Natural killer cell treated with Interleukin-12 subunit alpha and Interleukin-12 subunit beta and Interleukin-15 and Interleukin-18, amount 100 ng/mL, for 72 hours (primary cell): ENCODE measurements at regions not wholly inside any gene's neighbourhood (a gene's known extent, or its start where the extent isn't known, plus 50 kb on each side); places are given as distances from the start of the nearest gene placed in this dataset.

ENCODE experiments used
- ATAC-seq, 2 donors: fragments of 150-1000 bp; cut with Tn5 transposase in 1 of 2; sonication (Bioruptor Pico), chemical (Tn5 transposase) in 1 of 2; 2 replicates each; pipeline ENCODE4 v1.10.0; 2021
- DNase-seq: peaks from one replicate; pipeline ENCODE4 v3.0.0; 2022; ENCODE audit warnings: low spot score
- H3K27ac Mint-ChIP-seq, 2 donors: 1 replicate in 1 of 2; 2 replicates in 1 of 2; pipeline ENCODE4 v1.8.0; 2022; ENCODE audit warnings: mixed read lengths in 2 of 2, mild to moderate bottlenecking in 1 of 2, moderate library complexity in 1 of 2
- H3K27me3 Mint-ChIP-seq, 2 donors: 1 replicate in 1 of 2; 2 replicates in 1 of 2; pipeline ENCODE4 v1.8.0; 2022; ENCODE audit warnings: mixed read lengths in 2 of 2
- H3K36me3 Mint-ChIP-seq: one replicate; pipeline ENCODE4 v1.8.0; 2022; ENCODE audit warnings: mixed read lengths
- H3K4me1 Mint-ChIP-seq, 2 donors: 1 replicate in 1 of 2; 2 replicates in 1 of 2; pipeline ENCODE4 v1.8.0; 2022; ENCODE audit warnings: low read depth in 2 of 2, mixed read lengths in 2 of 2, mild to moderate bottlenecking in 1 of 2
- H3K4me3 Mint-ChIP-seq: one replicate; pipeline ENCODE4 v1.8.0; 2022; ENCODE audit warnings: mixed read lengths
- H3K9me3 Mint-ChIP-seq: 2 replicates; pipeline ENCODE4 v1.8.0; 2022; ENCODE audit warnings: mixed read lengths

GRCh38 chr10:84659497-84660439 is 331.4 kb downstream of the CCSER2 start:
- H3K4me3 Mint-ChIP-seq: no peak overlapping the region

GRCh38 chr10:84660450-84661159 is 332.2 kb downstream of the CCSER2 start:
- Mint-ChIP-seq H3K27me3 (peaks cover 0 to 2% of the 10 kb centered on the region in 2 donors), H3K4me1 (no peaks in the 10 kb centered on the region), H3K27ac (no peak overlapping the region), H3K9me3 (no peaks in the 10 kb centered on the region), H3K4me3 (no peak overlapping the region), H3K36me3 (no peaks in the 10 kb centered on the region)
- no peak for DNase-seq
- no peak for ATAC-seq

More at GRCh38 chr10:84659497-84660439, 331.4 kb downstream of the CCSER2 start:
- Mint-ChIP-seq H3K36me3 (no peaks in the 10 kb centered on the region), H3K4me1 (no peaks in the 10 kb centered on the region), H3K27ac (no peak overlapping the region), H3K9me3 (no peaks in the 10 kb centered on the region), H3K27me3 (peaks cover 0 to 2% of the 10 kb centered on the region in 2 donors)
- DNase-seq (no peak), ATAC-seq (no peak)

GRCh38 chr10:84665211-84665610 is 336.8 kb downstream of the CCSER2 start:
- Mint-ChIP-seq H3K36me3 (no peaks in the 10 kb centered on the region), H3K27me3 (no peaks in the 10 kb centered on the region), H3K27ac (no peak overlapping the region), H3K4me1 (no peaks in the 10 kb centered on the region), H3K9me3 (no peaks in the 10 kb centered on the region), H3K4me3 (no peak overlapping the region)
- no peak for ATAC-seq
- DNase-seq: no peak

- H3K27ac Mint-ChIP-seq: no peak overlapping the region
- H3K4me3 Mint-ChIP-seq: no peak overlapping the region
- H3K27me3 Mint-ChIP-seq: no peaks in the 10 kb centered on the region
- H3K36me3 Mint-ChIP-seq: no peaks in the 10 kb centered on the region
- DNase-seq (no peak), ATAC-seq (no peak)
- H3K4me1 Mint-ChIP-seq: no peaks in the 10 kb centered on the region
- no peaks in the 10 kb centered on the region for H3K9me3 Mint-ChIP-seq
Measured at GRCh38 chr10:84665883-84666463, 337.6 kb downstream of the CCSER2 start.

- no peaks in the 10 kb centered on the region for H3K36me3 Mint-ChIP-seq
- DNase-seq (no peak), ATAC-seq (no peak)
- no peaks in the 10 kb centered on the region for H3K27me3 Mint-ChIP-seq
- H3K4me3 Mint-ChIP-seq: no peak overlapping the region
- H3K4me1 Mint-ChIP-seq: no peaks in the 10 kb centered on the region
- H3K27ac Mint-ChIP-seq: no peak overlapping the region
- H3K9me3 Mint-ChIP-seq: no peaks in the 10 kb centered on the region
Measured at GRCh38 chr10:84668186-84668763, 339.9 kb downstream of the CCSER2 start.

- Mint-ChIP-seq H3K9me3 (no peaks in the 10 kb centered on the region), H3K36me3 (no peaks in the 10 kb centered on the region), H3K27me3 (peaks cover 4 to 5% of the 10 kb centered on the region in 2 donors), H3K27ac (no peak overlapping the region), H3K4me1 (no peaks in the 10 kb centered on the region), H3K4me3 (no peak overlapping the region)
- ATAC-seq (no peak), DNase-seq (no peak)
Measured at GRCh38 chr10:84675060-84675459, 346.7 kb downstream of the CCSER2 start.

- ATAC-seq: no peak
- Mint-ChIP-seq H3K4me3 (no peak overlapping the region), H3K9me3 (no peaks in the 10 kb centered on the region), H3K36me3 (no peaks in the 10 kb centered on the region), H3K27me3 (peaks cover 8 to 14% of the 10 kb centered on the region in 2 donors), H3K4me1 (no peaks in the 10 kb centered on the region), H3K27ac (no peak overlapping the region)
- no peak for DNase-seq
Measured at GRCh38 chr10:84676536-84676935, 348.1 kb downstream of the CCSER2 start.

GRCh38 chr10:84681781-84682180 is 353.4 kb downstream of the CCSER2 start:
- DNase-seq (no peak), ATAC-seq (no peak)
- Mint-ChIP-seq H3K4me3 (no peak overlapping the region), H3K36me3 (no peaks in the 10 kb centered on the region), H3K27me3 (peaks cover 9 to 15% of the 10 kb centered on the region in 2 donors), H3K27ac (no peak overlapping the region), H3K9me3 (no peaks in the 10 kb centered on the region), H3K4me1 (no peaks in the 10 kb centered on the region)

- no peak overlapping the region for H3K27ac Mint-ChIP-seq
- H3K36me3 Mint-ChIP-seq: no peaks in the 10 kb centered on the region
- ATAC-seq: no peak
- no peaks in the 10 kb centered on the region for H3K9me3 Mint-ChIP-seq
- H3K4me3 Mint-ChIP-seq: no peak overlapping the region
- no peaks in the 10 kb centered on the region for H3K4me1 Mint-ChIP-seq
- peaks cover 7 to 15% of the 10 kb centered on the region in 2 donors for H3K27me3 Mint-ChIP-seq
- DNase-seq: no peak
Measured at GRCh38 chr10:84683550-84683949, 355.2 kb downstream of the CCSER2 start.

GRCh38 chr10:84683980-84684740 is 355.8 kb downstream of the CCSER2 start:
- no peak overlapping the region for H3K27ac Mint-ChIP-seq
- H3K9me3 Mint-ChIP-seq: no peaks in the 10 kb centered on the region
- DNase-seq (no peak), ATAC-seq (no peak)
- peaks cover 7 to 15% of the 10 kb centered on the region in 2 donors for H3K27me3 Mint-ChIP-seq
- H3K36me3 Mint-ChIP-seq: no peaks in the 10 kb centered on the region
- no peak overlapping the region for H3K4me3 Mint-ChIP-seq
- no peaks in the 10 kb centered on the region for H3K4me1 Mint-ChIP-seq

- Mint-ChIP-seq H3K4me1 (no peaks in the 10 kb centered on the region), H3K9me3 (no peaks in the 10 kb centered on the region), H3K36me3 (no peaks in the 10 kb centered on the region), H3K4me3 (no peak overlapping the region), H3K27ac (no peak overlapping the region), H3K27me3 (peaks cover 7 to 15% of the 10 kb centered on the region in 2 donors)
- ATAC-seq (no peak), DNase-seq (no peak)
Measured at GRCh38 chr10:84685047-84685660, 356.8 kb downstream of the CCSER2 start.

GRCh38 chr10:84693006-84693405 is 364.6 kb downstream of the CCSER2 start:
- DNase-seq (no peak), ATAC-seq (no peak)
- no peak overlapping the region for H3K4me3 Mint-ChIP-seq
- no peaks in the 10 kb centered on the region for H3K4me1 Mint-ChIP-seq
- H3K36me3 Mint-ChIP-seq: no peaks in the 10 kb centered on the region
- no peak overlapping the region for H3K27ac Mint-ChIP-seq
- peaks cover 0 to 7% of the 10 kb centered on the region in 2 donors for H3K27me3 Mint-ChIP-seq
- H3K9me3 Mint-ChIP-seq: no peaks in the 10 kb centered on the region

- Mint-ChIP-seq H3K4me1 (no peaks in the 10 kb centered on the region), H3K4me3 (no peak overlapping the region), H3K36me3 (no peaks in the 10 kb centered on the region), H3K27ac (no peak overlapping the region), H3K9me3 (no peaks in the 10 kb centered on the region), H3K27me3 (peaks cover 0 to 14% of the 10 kb centered on the region in 2 donors)
- ATAC-seq (no peak), DNase-seq (no peak)
Measured at GRCh38 chr10:84695902-84696301, 367.5 kb downstream of the CCSER2 start.
